ENCODE measurements at regions not wholly inside any gene's neighbourhood (a gene's known extent, or its start where the extent isn't known, plus 50 kb on each side); places are given as distances from the start of the nearest gene placed in this dataset.
A peak's percentile ranks its signal among the peaks of the same experiment; 100 is the strongest.
"Not testable (repeated sequence)": the region's sequence is repeated elsewhere in the genome, so short reads cannot be mapped to it uniquely, and the experiment has no call there.

GRCh38 chr2:226124548-226125011 lies 675.0 kb downstream of the IRS1 start:
- no peak for DNase-seq (ENCODE audit: low spot score)

GRCh38 chr2:226123300-226123699 lies 676.3 kb downstream of the IRS1 start:
- no peak for DNase-seq (ENCODE audit: low spot score)

GRCh38 chr2:226122041-226122440 lies 677.6 kb downstream of the IRS1 start:
- DNase-seq (ENCODE audit: low spot score): no peak

GRCh38 chr2:226121046-226121738 lies 678.4 kb downstream of the IRS1 start:
- DNase-seq (ENCODE audit: low spot score): no peak

GRCh38 chr2:226118471-226119429 lies 680.9 kb downstream of the IRS1 start:
- peak; percentile 4 for DNase-seq (ENCODE audit: low spot score)

- no peak for DNase-seq (ENCODE audit: low spot score)
These were observed 682.0 kb downstream of the IRS1 start for GRCh38 chr2:226117510-226118065.

- DNase-seq (ENCODE audit: low spot score): no peak
These were observed 683.3 kb downstream of the IRS1 start for GRCh38 chr2:226116346-226116745.

GRCh38 chr2:226115832-226116200 lies 683.8 kb downstream of the IRS1 start:
- DNase-seq (ENCODE audit: low spot score): no peak

- DNase-seq (ENCODE audit: low spot score): no peak
These were observed 684.4 kb downstream of the IRS1 start for GRCh38 chr2:226115102-226115831.

GRCh38 chr2:226114436-226114835 lies 685.2 kb downstream of the IRS1 start:
- DNase-seq (ENCODE audit: low spot score): no peak

GRCh38 chr2:226098861-226099745 lies 699.6 kb downstream of the NYAP2 start:
- no peak for DNase-seq (ENCODE audit: low spot score)

- no peak for DNase-seq (ENCODE audit: low spot score)
These were observed 695.5 kb downstream of the NYAP2 start for GRCh38 chr2:226095058-226095457.

GRCh38 chr2:226093364-226093763 lies 693.9 kb downstream of the NYAP2 start:
- no peak for DNase-seq (ENCODE audit: low spot score)

- no peak for DNase-seq (ENCODE audit: low spot score)
These were observed 688.8 kb downstream of the NYAP2 start for GRCh38 chr2:226088366-226088674.

GRCh38 chr2:226087505-226088365 lies 688.2 kb downstream of the NYAP2 start:
- no peak for DNase-seq (ENCODE audit: low spot score)

GRCh38 chr2:226087051-226087450 lies 687.5 kb downstream of the NYAP2 start:
- no peak for DNase-seq (ENCODE audit: low spot score)

- no peak for DNase-seq (ENCODE audit: low spot score)
These were observed 686.7 kb downstream of the NYAP2 start for GRCh38 chr2:226086190-226086589.

GRCh38 chr2:226085425-226085824 lies 685.9 kb downstream of the NYAP2 start:
- DNase-seq (ENCODE audit: low spot score): not testable (repeated sequence)

GRCh38 chr2:226080334-226080733 lies 680.8 kb downstream of the NYAP2 start:
- no peak for DNase-seq (ENCODE audit: low spot score)

- no peak for DNase-seq (ENCODE audit: low spot score)
These were observed 680.2 kb downstream of the NYAP2 start for GRCh38 chr2:226079671-226080181.
